HG02840 (cell line): ENCODE measurements at regions not wholly inside any gene's neighbourhood (a gene's known extent, or its start where the extent isn't known, plus 50 kb on each side); places are given as distances from the start of the nearest gene placed in this dataset.

Experiments
- ATAC-seq: cut with Tn5 transposase; IDR thresholded peaks from one replicate; pipeline ENCODE4 v1.9.1; 2021; ENCODE audit warnings: mild to moderate bottlenecking, moderate library complexity, moderate number of reproducible peaks; ENCODE audit not compliant: unreplicated experiment, low FRiP score

GRCh38 chr5:96287136-96287535 lies 145.9 kb downstream of the PCSK1 start:
- ATAC-seq, result no peak

- no peak for ATAC-seq
Observed at GRCh38 chr5:96285823-96286222, 147.2 kb downstream of the PCSK1 start.

DNA sequence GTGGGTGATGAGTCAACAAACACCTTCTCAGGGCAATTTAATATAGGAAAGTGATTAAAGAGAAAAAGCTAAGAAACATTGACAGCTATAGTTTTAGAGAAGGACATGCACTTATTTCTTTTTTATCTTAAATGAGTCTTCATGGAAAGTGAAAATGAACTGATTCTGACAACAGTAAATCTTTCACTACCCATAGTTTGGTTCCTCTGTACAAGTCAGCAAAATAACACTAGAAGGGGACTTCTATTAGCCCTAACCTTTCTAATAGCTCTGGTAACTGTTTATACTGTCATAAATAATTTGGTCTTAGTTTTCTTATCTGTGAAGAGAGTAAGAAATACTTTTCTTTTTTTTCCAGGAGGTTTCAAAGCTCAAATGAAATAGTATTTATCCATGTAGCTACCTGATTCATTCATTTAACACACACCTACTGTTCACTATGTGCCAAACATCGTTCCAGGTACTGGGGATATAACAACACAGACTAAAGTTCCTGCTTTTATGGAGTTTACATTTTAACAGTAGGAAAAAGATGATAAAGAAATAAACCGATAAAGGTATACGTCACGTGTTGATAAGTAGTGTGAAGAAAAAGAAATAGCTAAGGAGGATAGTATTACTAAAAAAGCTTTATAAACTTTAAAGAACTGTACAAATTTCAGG lies 148.2 kb downstream of the PCSK1 start:
- ATAC-seq, result no peak

DNA sequence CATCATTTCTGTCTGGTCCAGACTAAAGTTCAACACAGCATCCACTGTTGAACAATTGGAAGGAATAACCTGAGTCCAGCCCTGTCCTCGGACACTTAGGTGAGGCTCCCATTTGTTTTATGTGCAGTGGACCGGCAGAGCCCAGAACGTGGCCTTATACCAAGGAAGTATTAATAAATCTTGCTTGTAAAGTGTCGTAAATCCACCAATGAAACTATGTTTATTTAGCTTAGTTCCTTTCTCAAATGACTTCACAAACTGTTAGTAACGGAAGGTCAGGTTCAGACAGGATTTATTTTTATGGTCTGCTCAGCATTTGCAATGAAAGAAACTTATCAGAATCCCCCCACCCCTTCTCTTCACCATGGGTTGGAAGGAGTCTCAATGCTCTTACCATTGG lies 149.5 kb downstream of the PCSK1 start:
- ATAC-seq, result no peak

- ATAC-seq, result no peak
Observed at GRCh38 chr5:96282020-96282419, 151.0 kb downstream of the PCSK1 start.

GRCh38 chr5:96280946-96281393 lies 152.1 kb downstream of the PCSK1 start:
- ATAC-seq, result no peak

- ATAC-seq, result peak; percentile 79
Observed at GRCh38 chr5:96279801-96280542, 153.1 kb downstream of the PCSK1 start.

GRCh38 chr5:96278981-96279380 lies 154.1 kb downstream of the PCSK1 start:
- ATAC-seq, result no peak

- ATAC-seq, result no peak
Observed at GRCh38 chr5:96275051-96275450, 158.0 kb downstream of the PCSK1 start.

DNA sequence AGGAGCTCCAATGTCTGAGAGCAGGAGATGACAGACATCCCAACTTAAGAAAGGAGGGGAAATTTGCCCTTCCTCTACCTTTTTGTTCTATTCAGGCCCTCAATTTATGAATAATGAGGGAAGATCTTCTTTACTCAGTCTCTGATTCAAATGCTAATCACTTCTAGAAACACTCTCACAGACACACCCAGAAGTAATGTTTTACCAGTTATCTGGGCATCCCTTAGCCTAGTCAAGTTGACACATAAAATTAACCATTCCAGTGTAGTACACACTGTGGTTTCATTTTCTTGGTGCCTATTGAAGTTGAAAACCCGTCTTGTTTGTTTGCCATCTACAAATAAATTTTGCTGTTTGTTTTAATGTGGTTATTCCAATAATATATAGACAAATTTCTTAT lies 167.6 kb downstream of the PCSK1 start:
- no peak for ATAC-seq

- ATAC-seq, result no peak
Observed at GRCh38 chr5:96264047-96264446, 169.0 kb downstream of the PCSK1 start.

GRCh38 chr5:96262105-96262504 lies 170.9 kb downstream of the PCSK1 start:
- no peak for ATAC-seq

GRCh38 chr5:96260009-96260408 lies 173.0 kb downstream of the PCSK1 start:
- no peak for ATAC-seq

- ATAC-seq, result no peak
Observed at GRCh38 chr5:96259151-96259772, 173.8 kb downstream of the PCSK1 start.

DNA sequence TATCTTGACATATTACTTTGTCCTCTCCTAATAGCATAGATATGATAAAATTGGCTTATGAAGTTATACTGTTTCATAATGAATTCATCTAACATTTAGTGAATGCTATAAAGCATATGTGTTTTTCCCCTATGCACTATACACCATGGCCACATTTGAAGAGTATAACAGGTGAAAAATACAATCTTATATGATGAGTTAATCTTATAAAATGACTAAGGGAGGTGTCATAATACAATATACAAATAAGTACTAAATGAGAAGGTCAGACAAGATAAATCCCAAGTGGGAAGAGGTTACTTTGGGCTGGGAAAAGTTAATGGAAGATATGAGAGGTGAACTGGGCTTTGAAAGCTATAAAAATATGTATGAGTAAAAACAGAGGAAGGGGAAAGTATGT lies 174.4 kb downstream of the PCSK1 start:
- no peak for ATAC-seq

DNA sequence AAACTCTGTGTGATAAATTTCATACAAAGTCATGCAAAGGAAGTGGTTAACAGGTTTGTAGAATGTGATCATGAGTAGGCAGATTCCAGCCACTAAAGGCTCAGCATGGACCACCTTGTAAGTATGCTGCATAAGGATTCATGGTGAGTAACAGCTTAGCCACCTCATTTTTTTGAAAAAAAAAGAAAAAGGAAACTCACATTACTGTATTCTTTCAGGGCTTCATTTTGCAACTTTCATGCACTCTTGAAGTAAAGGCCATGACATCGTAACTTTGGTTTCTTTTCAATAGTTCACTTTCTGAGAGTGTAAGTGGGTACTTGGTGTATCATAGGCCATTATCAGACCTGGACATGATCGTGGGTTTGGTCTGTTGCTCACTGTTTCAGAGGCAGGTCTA lies 175.1 kb downstream of the PCSK1 start:
- no peak for ATAC-seq

- ATAC-seq, result no peak
Observed at GRCh38 chr5:96256795-96257470, 176.1 kb downstream of the PCSK1 start.

GRCh38 chr5:96254980-96255691 lies 177.9 kb downstream of the PCSK1 start:
- no peak for ATAC-seq

- ATAC-seq, result no peak
Observed at GRCh38 chr5:96253140-96253539, 179.9 kb downstream of the PCSK1 start.

GRCh38 chr5:96252596-96252995 lies 180.5 kb downstream of the PCSK1 start:
- no peak for ATAC-seq
